ENCODE measurements at regions not wholly inside any gene's neighbourhood (a gene's known extent, or its start where the extent isn't known, plus 50 kb on each side); places are given as distances from the start of the nearest gene placed in this dataset.

- H3K4me1 Mint-ChIP-seq = no peaks in the 10 kb centered on the region
- DNase-seq (no peak), ATAC-seq (no peak)
- H3K27ac Mint-ChIP-seq = no peak overlapping the region
- peaks cover 2% of the 10 kb centered on the region for H3K27me3 Mint-ChIP-seq
- H3K9me3 Mint-ChIP-seq (ENCODE audit: low read depth) = no peaks in the 10 kb centered on the region
- H3K4me3 Mint-ChIP-seq = no peak overlapping the region
- CTCF ChIA-PET = interaction anchor here (1.6 kb wide), 1 partner anchor 26 kb away, joined by 5 read pairs; no protein-coding TSS in a partner anchor
- H3K36me3 Mint-ChIP-seq = no peaks in the 10 kb centered on the region
These were observed 546.7 kb downstream of the REEP3 start for GRCh38 chr10:64067859-64068258.

GRCh38 chr10:64070241-64070640 is 549.0 kb downstream of the REEP3 start:
- no peaks in the 10 kb centered on the region for H3K9me3 Mint-ChIP-seq (ENCODE audit: low read depth)

GRCh38 chr10:64071218-64071617 is 550.0 kb downstream of the REEP3 start:
- CTCF ChIA-PET = no interaction called here
- Mint-ChIP-seq H3K27me3 (no peaks in the 10 kb centered on the region), H3K4me1 (no peaks in the 10 kb centered on the region), H3K4me3 (no peak overlapping the region), H3K36me3 (no peaks in the 10 kb centered on the region), H3K9me3 (ENCODE audit: low read depth) (no peaks in the 10 kb centered on the region), H3K27ac (no peak overlapping the region)
- ATAC-seq (no peak), DNase-seq (no peak)

More at GRCh38 chr10:64070241-64070640, 549.0 kb downstream of the REEP3 start:
- no peak for DNase-seq
- CTCF ChIA-PET = no interaction called here
- H3K27ac Mint-ChIP-seq = no peak overlapping the region
- H3K4me1 Mint-ChIP-seq = no peaks in the 10 kb centered on the region
- no peak for ATAC-seq
- no peaks in the 10 kb centered on the region for H3K27me3 Mint-ChIP-seq
- no peaks in the 10 kb centered on the region for H3K36me3 Mint-ChIP-seq
- H3K4me3 Mint-ChIP-seq = no peak overlapping the region

GRCh38 chr10:64075604-64076003 is 554.4 kb downstream of the REEP3 start:
- Mint-ChIP-seq H3K27ac (no peak overlapping the region), H3K4me1 (no peaks in the 10 kb centered on the region), H3K9me3 (ENCODE audit: low read depth) (no peaks in the 10 kb centered on the region), H3K4me3 (no peak overlapping the region), H3K36me3 (no peaks in the 10 kb centered on the region), H3K27me3 (no peaks in the 10 kb centered on the region)
- ATAC-seq (no peak), DNase-seq (no peak)
- CTCF ChIA-PET = no interaction called here

GRCh38 chr10:64076322-64076940 is 555.2 kb downstream of the REEP3 start:
- Mint-ChIP-seq H3K27me3 (no peaks in the 10 kb centered on the region), H3K4me3 (no peak overlapping the region), H3K9me3 (ENCODE audit: low read depth) (no peaks in the 10 kb centered on the region), H3K27ac (no peak overlapping the region), H3K36me3 (no peaks in the 10 kb centered on the region), H3K4me1 (no peaks in the 10 kb centered on the region)
- CTCF ChIA-PET = no interaction called here
- no peak for DNase-seq
- ATAC-seq = no peak

- ATAC-seq (no peak), DNase-seq (no peak)
- H3K27ac Mint-ChIP-seq = no peak overlapping the region
- CTCF ChIA-PET = no interaction called here
- H3K9me3 Mint-ChIP-seq (ENCODE audit: low read depth) = no peaks in the 10 kb centered on the region
- no peaks in the 10 kb centered on the region for H3K36me3 Mint-ChIP-seq
- H3K27me3 Mint-ChIP-seq = peaks cover 3% of the 10 kb centered on the region
- no peaks in the 10 kb centered on the region for H3K4me1 Mint-ChIP-seq
- no peak overlapping the region for H3K4me3 Mint-ChIP-seq
These were observed 558.1 kb downstream of the REEP3 start for GRCh38 chr10:64079341-64079740.

GRCh38 chr10:64080071-64080470 is 558.9 kb downstream of the REEP3 start:
- ATAC-seq (no peak), DNase-seq (no peak)
- CTCF ChIA-PET = no interaction called here
- no peak overlapping the region for H3K4me3 Mint-ChIP-seq
- H3K27me3 Mint-ChIP-seq = peaks cover 3% of the 10 kb centered on the region
- no peaks in the 10 kb centered on the region for H3K9me3 Mint-ChIP-seq (ENCODE audit: low read depth)
- no peak overlapping the region for H3K27ac Mint-ChIP-seq
- H3K36me3 Mint-ChIP-seq = no peaks in the 10 kb centered on the region
- H3K4me1 Mint-ChIP-seq = no peaks in the 10 kb centered on the region

GRCh38 chr10:64081947-64082482 is 560.8 kb downstream of the REEP3 start:
- no peak overlapping the region for H3K4me3 Mint-ChIP-seq
- CTCF ChIA-PET = no interaction called here
- no peaks in the 10 kb centered on the region for H3K4me1 Mint-ChIP-seq
- DNase-seq = no peak
- H3K9me3 Mint-ChIP-seq (ENCODE audit: low read depth) = no peaks in the 10 kb centered on the region
- peaks cover 3% of the 10 kb centered on the region for H3K27me3 Mint-ChIP-seq
- no peak for ATAC-seq
- no peaks in the 10 kb centered on the region for H3K36me3 Mint-ChIP-seq
- no peak overlapping the region for H3K27ac Mint-ChIP-seq

- ATAC-seq = no peak
- Mint-ChIP-seq H3K36me3 (no peaks in the 10 kb centered on the region), H3K27ac (no peak overlapping the region), H3K4me1 (no peaks in the 10 kb centered on the region), H3K4me3 (no peak overlapping the region), H3K9me3 (ENCODE audit: low read depth) (no peaks in the 10 kb centered on the region), H3K27me3 (peaks cover 3% of the 10 kb centered on the region)
- DNase-seq = no peak
- CTCF ChIA-PET = no interaction called here
These were observed 565.0 kb downstream of the REEP3 start for GRCh38 chr10:64086083-64086767.

GRCh38 chr10:64089648-64090047 is 568.4 kb downstream of the REEP3 start:
- CTCF ChIA-PET = no interaction called here
- no peaks in the 10 kb centered on the region for H3K36me3 Mint-ChIP-seq
- H3K4me1 Mint-ChIP-seq = no peaks in the 10 kb centered on the region

GRCh38 chr10:64090865-64091264 is 569.7 kb downstream of the REEP3 start:
- Mint-ChIP-seq H3K27me3 (no peaks in the 10 kb centered on the region), H3K36me3 (no peaks in the 10 kb centered on the region), H3K27ac (no peak overlapping the region), H3K9me3 (ENCODE audit: low read depth) (no peaks in the 10 kb centered on the region), H3K4me3 (no peak overlapping the region), H3K4me1 (no peaks in the 10 kb centered on the region)
- no peak for ATAC-seq
- CTCF ChIA-PET = no interaction called here
- no peak for DNase-seq

More at GRCh38 chr10:64089648-64090047, 568.4 kb downstream of the REEP3 start:
- DNase-seq (no peak), ATAC-seq (no peak)
- H3K27me3 Mint-ChIP-seq = no peaks in the 10 kb centered on the region
- H3K9me3 Mint-ChIP-seq (ENCODE audit: low read depth) = no peaks in the 10 kb centered on the region
- no peak overlapping the region for H3K27ac Mint-ChIP-seq
- no peak overlapping the region for H3K4me3 Mint-ChIP-seq

- ATAC-seq = no peak
- H3K9me3 Mint-ChIP-seq (ENCODE audit: low read depth) = no peaks in the 10 kb centered on the region
- no peak overlapping the region for H3K4me3 Mint-ChIP-seq
- CTCF ChIA-PET = no interaction called here
- H3K27me3 Mint-ChIP-seq = no peaks in the 10 kb centered on the region
- DNase-seq = no peak
- H3K27ac Mint-ChIP-seq = no peak overlapping the region
- no peaks in the 10 kb centered on the region for H3K4me1 Mint-ChIP-seq
- no peaks in the 10 kb centered on the region for H3K36me3 Mint-ChIP-seq
These were observed 570.7 kb downstream of the REEP3 start for GRCh38 chr10:64091897-64092296.

GRCh38 chr10:64093304-64093703 is 572.1 kb downstream of the REEP3 start:
- Mint-ChIP-seq H3K4me3 (no peak overlapping the region), H3K4me1 (no peaks in the 10 kb centered on the region), H3K27ac (no peak overlapping the region), H3K9me3 (ENCODE audit: low read depth) (no peaks in the 10 kb centered on the region), H3K27me3 (no peaks in the 10 kb centered on the region), H3K36me3 (no peaks in the 10 kb centered on the region)
- CTCF ChIA-PET = no interaction called here
- ATAC-seq (no peak), DNase-seq (no peak)

- Mint-ChIP-seq H3K27ac (no peak overlapping the region), H3K36me3 (no peaks in the 10 kb centered on the region), H3K9me3 (ENCODE audit: low read depth) (no peaks in the 10 kb centered on the region), H3K27me3 (no peaks in the 10 kb centered on the region), H3K4me3 (no peak overlapping the region), H3K4me1 (no peaks in the 10 kb centered on the region)
- CTCF ChIA-PET = no interaction called here
- DNase-seq (no peak), ATAC-seq (no peak)
These were observed 572.8 kb downstream of the REEP3 start for GRCh38 chr10:64093946-64094535.

Measured in activated CD8-positive, alpha-beta memory T cell treated with anti-CD3 and anti-CD28 coated beads, Interleukin-2, amount 10 ng/mL, durations not matched to agents 7 days and 5 days (primary cell).